Hepatocyte (in vitro differentiated cells): ENCODE measurements at regions not wholly inside any gene's neighbourhood (a gene's known extent, or its start where the extent isn't known, plus 50 kb on each side); places are given as distances from the start of the nearest gene placed in this dataset.

Source experiments
- EZH2 ChIP-seq: fragments of 200-600 bp; sonication (generic); IDR thresholded peaks from 2 replicates; pipeline ENCODE4 v1.6.1; 2016; ENCODE audit warnings: antibody characterized with exemption, mild to moderate bottlenecking, borderline replicate concordance
- EZH2phosphoT487 ChIP-seq: fragments of 200-600 bp; sonication (generic); IDR thresholded peaks from one replicate; pipeline ENCODE4 v1.6.1; 2018; ENCODE audit warnings: antibody characterized with exemption, mild to moderate bottlenecking, low read depth, moderate library complexity; ENCODE audit not compliant: unreplicated experiment, severe bottlenecking
- TF ChIP-seq, protein P1 (sequence below): fragments of 200-600 bp; sonication (generic); IDR thresholded peaks from 2 replicates; pipeline ENCODE4 v1.5.1; 2016; ENCODE audit warnings: antibody characterized with exemption, mild to moderate bottlenecking; ENCODE audit not compliant: poor library complexity

DNA sequence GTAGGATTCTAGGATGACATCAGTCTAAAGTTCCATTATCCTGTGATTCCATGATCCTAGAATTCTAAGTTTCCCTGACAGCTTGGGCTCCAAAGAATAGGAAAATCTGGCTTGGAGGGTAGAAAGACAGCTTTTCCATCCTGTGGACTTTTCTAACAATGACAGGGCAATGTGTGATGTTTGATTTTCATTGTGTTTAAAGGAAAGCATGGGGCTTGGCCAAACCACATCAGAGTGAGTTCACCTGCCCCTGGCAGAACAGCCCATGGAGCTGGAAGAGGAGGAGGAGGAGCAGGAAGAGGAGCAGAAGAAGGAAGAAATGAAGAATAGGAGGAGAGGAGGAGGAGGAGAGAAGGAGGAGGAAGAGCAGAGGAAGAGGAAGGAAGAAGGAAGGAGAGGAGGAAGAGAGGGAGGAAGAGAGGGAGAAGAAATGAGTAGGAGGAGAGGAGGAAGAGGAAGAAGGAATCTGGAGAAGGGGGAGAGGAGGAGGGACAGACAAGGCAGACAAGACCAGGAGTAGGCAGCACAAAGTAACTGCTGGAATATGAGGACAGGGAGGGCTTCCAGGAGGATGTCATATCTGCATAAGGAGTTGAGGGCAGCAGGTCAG lies 53.1 kb upstream of the WNT11 start:
- TF ChIP-seq EZH2phosphoT487 (no peak), EZH2 (no peak)
- TF ChIP-seq, protein P1, sequence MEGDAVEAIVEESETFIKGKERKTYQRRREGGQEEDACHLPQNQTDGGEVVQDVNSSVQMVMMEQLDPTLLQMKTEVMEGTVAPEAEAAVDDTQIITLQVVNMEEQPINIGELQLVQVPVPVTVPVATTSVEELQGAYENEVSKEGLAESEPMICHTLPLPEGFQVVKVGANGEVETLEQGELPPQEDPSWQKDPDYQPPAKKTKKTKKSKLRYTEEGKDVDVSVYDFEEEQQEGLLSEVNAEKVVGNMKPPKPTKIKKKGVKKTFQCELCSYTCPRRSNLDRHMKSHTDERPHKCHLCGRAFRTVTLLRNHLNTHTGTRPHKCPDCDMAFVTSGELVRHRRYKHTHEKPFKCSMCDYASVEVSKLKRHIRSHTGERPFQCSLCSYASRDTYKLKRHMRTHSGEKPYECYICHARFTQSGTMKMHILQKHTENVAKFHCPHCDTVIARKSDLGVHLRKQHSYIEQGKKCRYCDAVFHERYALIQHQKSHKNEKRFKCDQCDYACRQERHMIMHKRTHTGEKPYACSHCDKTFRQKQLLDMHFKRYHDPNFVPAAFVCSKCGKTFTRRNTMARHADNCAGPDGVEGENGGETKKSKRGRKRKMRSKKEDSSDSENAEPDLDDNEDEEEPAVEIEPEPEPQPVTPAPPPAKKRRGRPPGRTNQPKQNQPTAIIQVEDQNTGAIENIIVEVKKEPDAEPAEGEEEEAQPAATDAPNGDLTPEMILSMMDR = no peak
